ENCODE measurements at regions not wholly inside any gene's neighbourhood (a gene's known extent, or its start where the extent isn't known, plus 50 kb on each side); places are given as distances from the start of the nearest gene placed in this dataset.

DNA sequence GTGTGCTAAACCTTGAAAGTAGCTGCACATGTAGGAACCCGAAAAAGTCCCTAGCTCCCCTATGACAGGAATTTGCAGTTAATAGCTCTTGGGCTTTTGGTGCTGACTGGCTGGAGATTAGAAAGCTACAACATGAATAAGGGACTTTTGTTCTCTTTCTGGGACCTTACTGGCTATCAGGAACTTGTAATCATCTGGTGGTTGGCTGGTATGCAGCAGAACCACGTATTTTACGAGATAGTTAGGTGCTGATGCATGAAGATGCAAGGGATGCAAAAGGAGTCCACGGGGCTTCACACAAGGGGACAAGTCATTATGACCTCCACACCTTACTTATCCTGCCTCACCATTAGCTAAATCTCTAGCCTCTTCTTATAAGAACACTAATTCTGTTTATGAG lies 190.2 kb upstream of the NRXN1 start:
- Histone ChIP-seq H3K9me3 (no peaks in the 10 kb centered on the region), H3K4me1 (no peaks in the 10 kb centered on the region), H3K27me3 (no peaks in the 10 kb centered on the region), H3K4me3 (no peak overlapping the region), H3K36me3 (no peaks in the 10 kb centered on the region), H3K27ac (no peak overlapping the region)
- no peak for ATAC-seq (ENCODE audit: low FRiP score in 2 of 2)
- 83 to 87% methylated on average over 4 of the region's 4 CpGs for WGBS, 2 donors
- DNase-seq = no peak
- TF ChIP-seq, protein P1, sequence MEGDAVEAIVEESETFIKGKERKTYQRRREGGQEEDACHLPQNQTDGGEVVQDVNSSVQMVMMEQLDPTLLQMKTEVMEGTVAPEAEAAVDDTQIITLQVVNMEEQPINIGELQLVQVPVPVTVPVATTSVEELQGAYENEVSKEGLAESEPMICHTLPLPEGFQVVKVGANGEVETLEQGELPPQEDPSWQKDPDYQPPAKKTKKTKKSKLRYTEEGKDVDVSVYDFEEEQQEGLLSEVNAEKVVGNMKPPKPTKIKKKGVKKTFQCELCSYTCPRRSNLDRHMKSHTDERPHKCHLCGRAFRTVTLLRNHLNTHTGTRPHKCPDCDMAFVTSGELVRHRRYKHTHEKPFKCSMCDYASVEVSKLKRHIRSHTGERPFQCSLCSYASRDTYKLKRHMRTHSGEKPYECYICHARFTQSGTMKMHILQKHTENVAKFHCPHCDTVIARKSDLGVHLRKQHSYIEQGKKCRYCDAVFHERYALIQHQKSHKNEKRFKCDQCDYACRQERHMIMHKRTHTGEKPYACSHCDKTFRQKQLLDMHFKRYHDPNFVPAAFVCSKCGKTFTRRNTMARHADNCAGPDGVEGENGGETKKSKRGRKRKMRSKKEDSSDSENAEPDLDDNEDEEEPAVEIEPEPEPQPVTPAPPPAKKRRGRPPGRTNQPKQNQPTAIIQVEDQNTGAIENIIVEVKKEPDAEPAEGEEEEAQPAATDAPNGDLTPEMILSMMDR (IDR thresholded peaks at IDR 0.05) = no peak
- TF ChIP-seq EP300 (IDR thresholded peaks at IDR 0.05) = no peak
- no peak for TF ChIP-seq POLR2A (IDR thresholded peaks at IDR 0.05)
- TF ChIP-seq POLR2AphosphoS5 (IDR thresholded peaks at IDR 0.05) = no peak

DNA sequence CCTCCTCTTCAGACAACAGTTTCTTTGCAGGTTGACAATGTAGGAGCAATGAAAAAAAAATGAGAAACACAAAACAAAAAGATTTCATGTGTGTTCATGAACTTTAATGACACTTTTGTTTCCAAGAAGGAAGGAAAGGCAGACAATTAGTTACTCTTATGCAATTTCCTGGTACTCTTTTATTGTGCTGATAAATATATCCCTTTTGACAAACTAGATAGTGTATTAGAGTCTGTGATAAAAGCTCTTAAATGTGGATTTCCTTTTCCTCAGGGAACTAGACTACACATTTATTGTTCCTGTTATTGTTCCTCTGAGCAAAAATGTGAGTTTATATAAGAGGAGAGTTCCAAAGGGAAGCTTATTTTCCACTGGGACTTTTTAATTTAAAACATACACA lies 188.7 kb upstream of the NRXN1 start:
- TF ChIP-seq EP300 (IDR thresholded peaks at IDR 0.05) = no peak
- no peak for TF ChIP-seq POLR2AphosphoS5 (IDR thresholded peaks at IDR 0.05)
- no peak for TF ChIP-seq POLR2A (IDR thresholded peaks at IDR 0.05)
- TF ChIP-seq, protein P1 (IDR thresholded peaks at IDR 0.05) = no peak
- Histone ChIP-seq H3K27ac (no peak overlapping the region), H3K4me3 (no peak overlapping the region), H3K27me3 (no peaks in the 10 kb centered on the region), H3K36me3 (no peaks in the 10 kb centered on the region), H3K4me1 (no peaks in the 10 kb centered on the region), H3K9me3 (no peaks in the 10 kb centered on the region)
- no peak for DNase-seq
- ATAC-seq (ENCODE audit: low FRiP score in 2 of 2) = no peak

DNA sequence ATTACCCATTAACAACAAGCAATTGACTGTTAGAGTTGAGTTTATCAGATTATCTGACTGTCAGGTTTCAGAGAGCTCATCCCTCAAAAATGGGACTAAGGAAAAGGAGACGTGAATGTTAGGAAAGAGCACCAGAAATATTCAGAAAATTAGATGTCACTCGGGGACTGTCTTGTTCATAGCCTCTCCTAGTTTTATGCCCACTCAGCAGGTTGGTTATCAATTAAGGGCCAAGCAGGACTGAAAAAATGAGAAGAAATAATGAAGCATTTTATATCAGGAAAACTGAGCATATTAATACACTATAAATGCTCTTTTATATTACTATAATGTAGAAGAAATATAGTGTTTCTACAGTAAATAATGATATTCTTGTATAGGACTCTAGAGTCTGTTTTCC lies 188.1 kb upstream of the NRXN1 start:
- Histone ChIP-seq H3K36me3 (no peaks in the 10 kb centered on the region), H3K27me3 (no peaks in the 10 kb centered on the region), H3K4me3 (no peak overlapping the region), H3K27ac (no peak overlapping the region), H3K9me3 (no peaks in the 10 kb centered on the region), H3K4me1 (no peaks in the 10 kb centered on the region)
- ATAC-seq (ENCODE audit: low FRiP score in 2 of 2) = no peak
- WGBS, 2 donors = 71 to 77% methylated on average over 2 of the region's 2 CpGs
- no peak for TF ChIP-seq EP300 (IDR thresholded peaks at IDR 0.05)
- TF ChIP-seq, protein P1 (IDR thresholded peaks at IDR 0.05) = no peak
- no peak for TF ChIP-seq POLR2AphosphoS5 (IDR thresholded peaks at IDR 0.05)
- no peak for TF ChIP-seq POLR2A (IDR thresholded peaks at IDR 0.05)
- no peak for DNase-seq

DNA sequence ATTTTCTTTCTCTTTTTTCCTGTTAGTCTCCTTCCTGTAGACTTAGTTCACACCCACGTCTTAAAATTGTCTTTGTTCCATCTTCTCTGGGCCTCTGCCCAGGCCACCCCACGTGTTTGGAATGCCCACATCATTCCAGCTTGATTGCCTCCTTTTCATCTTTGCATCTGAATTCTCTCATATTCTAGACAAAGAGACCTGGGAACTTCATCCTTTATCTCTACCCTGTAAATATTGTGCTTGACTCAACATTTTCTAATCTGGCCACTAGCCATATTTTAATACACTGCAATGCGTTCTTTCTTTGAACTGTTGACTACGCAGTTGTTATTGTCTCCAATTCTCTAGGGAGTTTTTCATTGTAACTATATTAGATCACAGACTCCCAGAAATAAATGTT lies 187.5 kb upstream of the NRXN1 start:
- 40 to 60% methylated on average over 4 of the region's 4 CpGs for WGBS, 2 donors
- Histone ChIP-seq H3K36me3 (no peaks in the 10 kb centered on the region), H3K4me1 (no peaks in the 10 kb centered on the region), H3K27ac (no peak overlapping the region), H3K27me3 (no peaks in the 10 kb centered on the region), H3K4me3 (no peak overlapping the region), H3K9me3 (no peaks in the 10 kb centered on the region)
- DNase-seq = no peak
- TF ChIP-seq POLR2AphosphoS5 (IDR thresholded peaks at IDR 0.05) = no peak
- TF ChIP-seq, protein P1 (IDR thresholded peaks at IDR 0.05) = no peak
- no peak for TF ChIP-seq POLR2A (IDR thresholded peaks at IDR 0.05)
- no peak for TF ChIP-seq EP300 (IDR thresholded peaks at IDR 0.05)
- no peak for ATAC-seq (ENCODE audit: low FRiP score in 2 of 2)

DNA sequence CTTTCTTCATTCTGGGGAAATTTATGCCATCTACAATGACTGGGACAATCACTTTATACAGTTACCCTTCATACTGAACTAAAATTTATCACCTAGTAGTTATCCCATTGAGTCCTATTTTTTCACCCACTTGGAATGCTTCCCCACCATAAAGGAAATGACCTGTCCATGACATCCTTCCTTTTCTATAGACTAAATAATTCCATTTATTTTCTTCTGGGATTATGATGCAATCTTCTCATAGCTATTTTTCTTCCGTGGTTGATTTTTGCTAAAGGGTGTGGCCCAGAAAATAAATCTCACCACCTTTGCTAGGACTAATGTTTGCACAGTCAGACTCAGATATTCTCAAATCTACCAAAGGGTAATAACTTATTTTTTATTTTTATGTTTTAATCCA lies 186.1 kb upstream of the NRXN1 start:
- no peaks in the 10 kb centered on the region for H3K4me1 ChIP-seq
- no peaks in the 10 kb centered on the region for H3K27me3 ChIP-seq

More for the DNA sequence above, 186.1 kb upstream of the NRXN1 start:
- H3K27ac ChIP-seq = no peak overlapping the region
- no peak for TF ChIP-seq POLR2A (IDR thresholded peaks at IDR 0.05)
- no peak for TF ChIP-seq POLR2AphosphoS5 (IDR thresholded peaks at IDR 0.05)
- no peak for TF ChIP-seq EP300 (IDR thresholded peaks at IDR 0.05)
- TF ChIP-seq, protein P1 (IDR thresholded peaks at IDR 0.05) = no peak
- DNase-seq (no peak), ATAC-seq (ENCODE audit: low FRiP score in 2 of 2) (no peak)
- 47 to 48% methylated on average over 1 of the region's 1 CpG for WGBS, 2 donors
- no peaks in the 10 kb centered on the region for H3K9me3 ChIP-seq
- H3K4me3 ChIP-seq = no peak overlapping the region
- no peaks in the 10 kb centered on the region for H3K36me3 ChIP-seq
